Skeletal muscle cell (primary cell): ENCODE measurements at regions not wholly inside any gene's neighbourhood (a gene's known extent, or its start where the extent isn't known, plus 50 kb on each side); places are given as distances from the start of the nearest gene placed in this dataset.

Source experiments
- DNase-seq: peaks from one replicate; pipeline ENCODE4 v3.0.0-alpha.2; 2010; ENCODE audit warnings: low read depth
- H3K4me3 ChIP-seq: 2 replicates; pipeline ENCODE4 v1.5.1; 2011; ENCODE audit warnings: low read depth, mild to moderate bottlenecking, control low read depth, low read length, moderate library complexity

GRCh38 chr4:29243851-29244250, 1476.3 kb upstream of the PCDH7 start:
- DNase-seq: no peak
- H3K4me3 ChIP-seq: no peak overlapping the region

DNA sequence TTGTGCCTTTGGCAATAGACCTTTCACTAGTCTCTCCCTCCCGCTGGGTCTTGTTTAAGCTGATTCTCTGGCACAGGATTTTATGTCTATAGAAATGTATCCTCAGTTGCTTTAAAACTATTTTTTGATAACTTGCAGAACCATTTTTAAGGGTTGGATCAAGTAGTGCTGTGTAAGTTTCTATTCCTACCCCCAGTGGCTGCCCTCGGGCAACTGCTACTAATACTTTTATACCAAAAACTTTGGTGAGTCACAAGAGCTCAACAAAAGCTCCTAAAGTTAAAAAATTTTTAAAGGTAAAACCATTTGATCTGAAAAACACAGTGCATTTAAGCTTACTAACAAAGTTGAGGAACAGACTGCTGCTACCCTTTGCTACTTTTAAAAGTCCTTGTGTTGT, 1460.6 kb upstream of the PCDH7 start:
- no peak for DNase-seq
- H3K4me3 ChIP-seq: no peak overlapping the region

- no peak overlapping the region for H3K4me3 ChIP-seq
- DNase-seq: no peak
Measured at GRCh38 chr4:29262986-29263385, 1457.2 kb upstream of the PCDH7 start.

DNA sequence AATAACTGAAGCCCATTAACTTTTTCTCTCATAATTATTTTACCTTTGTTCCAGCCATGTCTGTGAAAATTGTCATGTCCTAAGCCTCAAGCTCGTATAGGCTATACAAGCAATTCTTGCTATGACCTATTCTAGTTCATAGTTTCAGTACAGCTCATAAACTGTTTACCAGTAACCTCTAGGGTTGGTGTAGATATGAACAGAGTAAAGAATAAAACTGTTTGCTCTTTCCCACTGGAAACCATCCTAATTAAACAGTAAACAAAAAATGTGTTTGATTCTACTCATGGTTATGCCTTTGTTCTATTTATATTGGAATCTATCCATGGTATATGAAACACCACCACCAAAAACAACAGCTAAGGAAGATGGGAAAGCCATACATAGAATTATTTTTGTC, 1444.0 kb upstream of the PCDH7 start:
- DNase-seq: no peak
- no peak overlapping the region for H3K4me3 ChIP-seq

GRCh38 chr4:29277381-29277780, 1442.8 kb upstream of the PCDH7 start:
- DNase-seq: peak; percentile 48
- no peak overlapping the region for H3K4me3 ChIP-seq

DNA sequence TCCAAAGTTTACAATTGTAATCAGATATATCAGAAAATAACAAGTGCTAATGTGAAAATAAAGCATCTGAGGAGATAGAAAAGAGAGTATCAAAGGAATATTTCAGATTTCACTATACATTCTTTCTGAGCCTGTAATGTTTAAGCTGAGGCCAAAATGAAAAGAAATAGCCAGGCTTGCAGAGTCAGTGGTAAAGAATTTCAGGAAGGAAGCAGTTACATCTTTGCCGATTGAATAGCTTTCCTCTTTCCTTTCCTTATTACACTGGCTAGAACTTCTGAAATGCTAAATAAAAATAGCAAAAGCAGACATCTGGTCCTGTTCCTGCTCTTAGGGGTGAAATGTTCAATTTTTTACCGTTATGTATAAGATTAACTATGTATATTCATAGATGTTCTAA, 1441.6 kb upstream of the PCDH7 start:
- DNase-seq: peak; percentile 31
- no peak overlapping the region for H3K4me3 ChIP-seq

DNA sequence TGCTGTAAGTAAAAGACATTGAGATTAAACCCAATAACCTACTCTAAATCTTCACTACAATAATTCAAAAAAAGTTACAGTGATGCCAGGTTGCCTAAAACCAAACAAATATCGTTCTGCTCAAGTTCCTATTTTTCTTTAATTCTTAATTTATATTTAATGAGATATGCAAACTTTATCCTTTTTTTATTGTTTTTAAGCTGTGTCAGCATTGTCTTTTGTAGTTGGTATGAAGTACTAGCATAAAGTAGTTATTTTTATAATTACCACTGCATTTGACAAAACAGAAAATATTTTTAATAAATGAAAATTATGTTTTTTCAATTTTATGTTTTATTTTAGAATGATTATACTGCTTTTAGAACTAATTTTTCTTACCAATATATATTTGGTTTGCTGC, 1431.1 kb upstream of the PCDH7 start:
- no peak for DNase-seq
- H3K4me3 ChIP-seq: no peak overlapping the region

DNA sequence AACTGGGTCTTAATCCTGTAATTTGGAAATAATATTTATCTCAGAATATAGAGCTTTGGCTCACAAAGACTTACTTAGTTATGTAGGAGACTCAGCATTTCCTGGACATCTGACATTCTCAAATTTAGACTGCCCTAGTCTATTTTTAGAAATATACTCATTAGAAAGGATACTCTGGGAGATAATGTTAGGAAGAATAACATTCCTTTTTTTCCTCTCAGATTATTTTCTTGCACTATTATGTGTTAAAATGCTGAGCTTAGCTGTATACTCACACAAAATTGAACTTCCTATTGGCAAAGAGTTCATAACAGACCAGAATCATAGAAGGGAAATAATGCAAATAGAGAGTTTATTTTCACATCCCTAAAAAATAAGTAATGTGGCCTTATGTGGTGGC, 1424.9 kb upstream of the PCDH7 start:
- H3K4me3 ChIP-seq: no peak overlapping the region
- no peak for DNase-seq

GRCh38 chr4:29304595-29304994, 1415.6 kb upstream of the PCDH7 start:
- peak; percentile 31 for DNase-seq
- H3K4me3 ChIP-seq: no peak overlapping the region

GRCh38 chr4:29307256-29307655, 1412.9 kb upstream of the PCDH7 start:
- no peak for DNase-seq
- H3K4me3 ChIP-seq: no peak overlapping the region

DNA sequence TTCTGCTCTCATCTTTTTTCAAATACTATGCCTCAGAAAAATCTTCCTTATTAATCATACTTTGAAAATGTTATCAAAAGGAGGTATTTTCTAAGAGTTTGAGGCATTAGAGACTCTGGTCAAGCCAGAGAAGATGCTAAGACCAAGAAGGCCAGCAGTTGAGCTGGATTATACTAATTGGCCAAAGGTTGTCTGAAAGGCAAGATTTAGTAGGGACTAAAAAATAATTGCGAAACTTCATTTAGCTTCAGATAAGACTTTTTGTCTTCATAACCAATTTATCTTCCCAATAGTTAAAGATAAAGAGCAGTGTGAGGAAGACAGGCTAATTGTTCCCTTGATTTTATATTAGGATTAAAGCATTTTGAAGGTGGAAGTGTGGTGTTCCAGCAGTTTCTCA, 1412.4 kb upstream of the PCDH7 start:
- no peak for DNase-seq
- no peak overlapping the region for H3K4me3 ChIP-seq

DNA sequence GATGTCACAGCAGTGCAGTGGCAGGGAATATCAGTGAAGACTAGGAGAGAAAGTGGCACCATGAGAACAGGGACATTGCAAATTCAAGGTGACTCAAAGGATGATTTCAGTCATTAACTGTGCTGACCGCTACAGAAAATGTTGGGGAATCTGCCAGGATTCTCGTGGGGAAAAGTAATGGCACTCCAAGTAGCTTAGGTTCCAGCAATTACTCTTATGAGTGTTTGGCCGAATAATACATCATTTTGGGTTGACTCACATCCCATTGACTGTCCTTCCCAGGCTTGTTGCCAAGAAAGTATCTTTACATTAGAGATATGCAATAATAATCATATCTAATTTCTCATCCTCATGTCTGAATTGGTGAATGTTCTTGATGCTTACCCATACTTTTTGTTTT, 1411.1 kb upstream of the PCDH7 start:
- no peak overlapping the region for H3K4me3 ChIP-seq
- DNase-seq: peak; percentile 49

DNA sequence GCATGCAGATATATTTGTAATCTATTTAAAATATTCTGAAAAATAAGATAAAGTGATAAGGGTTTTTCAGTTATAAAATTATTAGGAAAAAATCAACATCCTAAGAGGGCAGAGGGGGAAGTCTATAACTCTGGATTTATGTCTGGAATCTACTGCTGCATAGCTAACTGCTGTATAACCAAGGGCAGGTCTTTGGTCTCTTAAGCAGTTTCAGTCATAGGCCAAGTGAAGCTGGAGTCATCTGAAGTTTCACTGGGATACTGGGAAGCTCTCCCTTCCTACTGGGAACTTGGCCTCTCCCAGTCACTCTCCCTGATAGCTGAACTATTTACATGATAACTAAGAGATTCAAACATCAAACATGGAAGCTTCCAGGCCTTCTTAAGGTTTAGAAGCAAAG, 1409.9 kb upstream of the PCDH7 start:
- DNase-seq: no peak

GRCh38 chr4:29311247-29311646, 1408.9 kb upstream of the PCDH7 start:
- no peak overlapping the region for H3K4me3 ChIP-seq
- peak; percentile 44 for DNase-seq

More for the DNA sequence above, 1409.9 kb upstream of the PCDH7 start:
- H3K4me3 ChIP-seq: no peak overlapping the region

- DNase-seq: no peak
- no peak overlapping the region for H3K4me3 ChIP-seq
Measured at GRCh38 chr4:29319663-29320340, 1400.4 kb upstream of the PCDH7 start.

DNA sequence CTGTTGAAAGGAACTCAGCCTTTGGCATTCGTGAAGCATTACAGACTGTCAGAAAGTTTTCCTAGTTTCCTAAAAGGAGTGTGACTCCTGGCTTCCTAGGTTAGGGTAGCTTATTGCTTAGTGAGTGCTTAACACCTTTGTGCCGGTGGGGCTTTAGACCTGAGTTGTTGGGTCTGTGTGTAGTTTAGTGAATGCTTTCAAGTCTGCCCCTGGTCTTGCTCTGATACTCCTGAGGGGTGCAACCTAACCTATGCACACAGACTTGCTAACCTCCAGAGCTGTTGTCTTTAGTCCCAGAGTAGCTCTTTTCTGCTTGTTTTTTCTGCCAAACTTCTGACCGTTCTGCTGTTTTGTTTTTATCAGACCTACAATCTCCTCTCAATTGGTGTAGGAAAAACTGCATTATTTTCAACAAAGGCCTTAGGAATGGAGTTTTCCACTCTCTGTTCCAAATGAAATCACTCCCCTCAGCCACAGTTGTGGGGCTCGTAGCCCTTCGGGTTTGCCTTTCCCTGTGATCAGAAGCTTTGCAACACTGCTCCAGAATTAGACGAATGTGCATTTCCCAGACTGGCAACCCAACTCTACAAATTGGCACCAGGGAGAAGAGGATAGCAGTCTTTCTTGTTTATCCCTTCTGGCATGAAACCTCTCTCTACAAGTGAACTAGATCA, 1399.1 kb upstream of the PCDH7 start:
- DNase-seq: no peak
- no peak overlapping the region for H3K4me3 ChIP-seq

- no peak overlapping the region for H3K4me3 ChIP-seq
- DNase-seq: no peak
Measured at GRCh38 chr4:29326004-29326403, 1394.2 kb upstream of the PCDH7 start.

- DNase-seq: no peak
Measured at GRCh38 chr4:29326816-29327215, 1393.4 kb upstream of the PCDH7 start.

GRCh38 chr4:29336861-29337260, 1383.3 kb upstream of the PCDH7 start:
- peak; percentile 51 for DNase-seq
- no peak overlapping the region for H3K4me3 ChIP-seq

More at GRCh38 chr4:29326816-29327215, 1393.4 kb upstream of the PCDH7 start:
- H3K4me3 ChIP-seq: no peak overlapping the region

GRCh38 chr4:29372971-29373370, 1347.2 kb upstream of the PCDH7 start:
- H3K4me3 ChIP-seq: no peak overlapping the region
- no peak for DNase-seq

DNA sequence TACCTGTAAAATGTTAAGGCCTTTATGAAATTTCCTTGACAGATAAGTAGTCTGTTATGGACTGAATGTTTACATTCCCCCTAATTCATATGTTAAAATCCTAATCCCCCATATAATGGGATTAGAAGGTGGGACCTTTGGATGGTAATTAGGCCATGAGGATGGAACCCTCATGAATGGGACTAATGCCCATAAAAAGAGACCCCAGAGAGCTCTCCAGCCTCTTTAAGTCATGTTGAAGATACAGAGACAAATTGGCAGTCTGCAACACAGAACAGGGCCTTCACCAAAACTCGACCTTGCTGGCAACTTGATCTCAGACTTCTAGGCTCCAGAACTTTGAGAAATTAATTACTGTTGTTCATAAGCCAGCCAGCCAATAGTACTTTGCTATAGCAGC, 1344.5 kb upstream of the PCDH7 start:
- no peak for DNase-seq
- H3K4me3 ChIP-seq: no peak overlapping the region
